Panc1 (cell line): ENCODE measurements at regions not wholly inside any gene's neighbourhood (a gene's known extent, or its start where the extent isn't known, plus 50 kb on each side); places are given as distances from the start of the nearest gene placed in this dataset.

Experiments used
- ATAC-seq: fragments of 200-7000 bp; cut with Tn5 transposase; 2 replicates; pipeline ENCODE4 v1.9.1; 2020; ENCODE audit warnings: mild to moderate bottlenecking, moderate library complexity
- BruUV-seq: library from RNA; stranded (reverse); fragments of 400-500 nt; replicated peaks from 2 replicates; lab custom pipeline; 2021; lab: Mats Ljungman, UMichigan
- CTCF ChIA-PET: fragments of 300-600 bp; sonication (Branson Sonifier 250); formaldehyde crosslinking; loops from one replicate; lab custom pipeline; 2022; ENCODE audit warnings: antibody characterized with exemption; lab: Charles Lee
- POLR2A ChIA-PET: fragments of 300-600 bp; sonication (Branson Sonifier 250); formaldehyde crosslinking; loops from one replicate; lab custom pipeline; 2022; ENCODE audit warnings: antibody characterized with exemption; lab: Charles Lee
- DNase-seq: peaks from one replicate; pipeline ENCODE4 v3.0.0-alpha.2; 2010; ENCODE audit warnings: low read depth, low spot score
- H3K27ac ChIP-seq: 2 replicates; pipeline ENCODE4 v1.5.1; 2011; ENCODE audit warnings: mild to moderate bottlenecking, low read length, inconsistent platforms
- H3K27me3 ChIP-seq: fragments of 200-500 bp; sonication (Bioruptor generic); 2 replicates; pipeline ENCODE4 v1.6.0; 2014; ENCODE audit warnings: low read length, inconsistent platforms; ENCODE audit not compliant: control insufficient read depth, insufficient read depth
- H3K36me3 ChIP-seq: fragments of 200-500 bp; sonication (Bioruptor generic); 2 replicates; pipeline ENCODE4 v1.5.1; 2014; ENCODE audit warnings: inconsistent platforms, mild to moderate bottlenecking, low read length, moderate library complexity; ENCODE audit not compliant: control insufficient read depth, insufficient read depth
- H3K4me1 ChIP-seq: 2 replicates; pipeline ENCODE4 v1.5.1; 2011; ENCODE audit warnings: inconsistent platforms, mild to moderate bottlenecking, low read length, moderate library complexity; ENCODE audit not compliant: control insufficient read depth, insufficient read depth
- H3K4me3 ChIP-seq, 2 experiments: 2 replicates each; pipeline ENCODE4 v1.5.1; 2011 to 2012; ENCODE audit warnings: low read depth in 2 of 2, low read length in 2 of 2, mild to moderate bottlenecking in 2 of 2, inconsistent platforms in 1 of 2, moderate library complexity in 1 of 2
- H3K9me3 ChIP-seq: fragments of 200-500 bp; sonication (Bioruptor generic); 2 replicates; pipeline ENCODE4 v1.5.1; 2014; ENCODE audit warnings: low read depth, mild to moderate bottlenecking, inconsistent platforms, low read length, moderate library complexity; ENCODE audit not compliant: control insufficient read depth, insufficient read depth
- POLR2AphosphoS5 ChIP-seq: IDR thresholded peaks from 2 replicates; pipeline ENCODE4 v1.6.1; 2012; ENCODE audit warnings: mild to moderate bottlenecking, low read depth, low read length, moderate library complexity
- SIN3A ChIP-seq: IDR thresholded peaks from 2 replicates; pipeline ENCODE4 v1.6.1; 2012; ENCODE audit warnings: low read depth, mild to moderate bottlenecking, low read length, moderate library complexity, borderline replicate concordance; ENCODE audit not compliant: insufficient read depth
- TCF7L2 ChIP-seq: IDR thresholded peaks from 2 replicates; pipeline ENCODE4 v1.6.1; 2011; ENCODE audit warnings: mild to moderate bottlenecking, low read depth, low read length, inconsistent platforms
- in situ Hi-C: cut with HindIII; loops from 2 replicates; pipeline ENCODE4 v1.10.0; 2016; ENCODE audit warnings: low sequenced_read_pairs, low pct_unique_long_range_greater_than_20kb
- intact Hi-C: fragments of 100-400 bp; cut with micrococcal nuclease; formaldehyde crosslinking; loops from one replicate; pipeline ENCODE4 v1.10.0; 2022; ENCODE audit not compliant: unreplicated experiment
- TF ChIP-seq, protein P1 (sequence below), 2 experiments: IDR thresholded peaks; 2 replicates each; pipeline ENCODE4 v1.6.1; 2011 to 2012; ENCODE audit warnings: low read depth in 2 of 2, control low read depth in 1 of 2, low read length in 1 of 2, mild to moderate bottlenecking in 1 of 2, moderate library complexity in 1 of 2; ENCODE audit not compliant: insufficient read depth in 1 of 2
- TF ChIP-seq, protein P2 (sequence below): fragments of 450-650 bp; IDR thresholded peaks from 2 replicates; pipeline ENCODE4 v1.5.1; 2017; ENCODE audit warnings: mild to moderate bottlenecking

DNA sequence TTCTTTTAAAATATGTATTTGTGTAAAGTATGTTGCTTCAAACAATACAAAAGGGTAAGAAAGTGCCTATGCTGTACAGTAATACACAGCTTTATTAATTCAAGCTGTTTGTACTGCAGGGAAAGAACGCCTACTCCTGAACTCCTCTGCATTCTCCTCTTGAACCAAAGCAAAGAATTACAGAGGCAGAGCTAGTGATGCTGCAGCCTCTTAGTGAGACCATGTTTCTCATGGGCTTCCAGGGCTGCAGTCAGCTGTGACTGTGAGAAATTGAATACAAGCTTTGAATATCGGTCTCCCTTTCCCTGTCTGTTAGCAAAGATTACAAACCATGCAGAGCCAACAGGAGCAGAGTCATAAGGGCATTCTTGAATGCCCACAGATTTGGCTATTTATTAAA lies 248.5 kb downstream of the SLITRK1 start:
- no peaks in the 10 kb centered on the region for H3K4me1 ChIP-seq
- ChIA-PET CTCF (no interaction called here), POLR2A (no interaction called here)
- BruUV-seq = no TSS peak
- H3K27me3 ChIP-seq = no peaks in the 10 kb centered on the region
- in situ Hi-C loops = no loop called here
- intact Hi-C loops = no loop called here
- TF ChIP-seq, protein P1, sequence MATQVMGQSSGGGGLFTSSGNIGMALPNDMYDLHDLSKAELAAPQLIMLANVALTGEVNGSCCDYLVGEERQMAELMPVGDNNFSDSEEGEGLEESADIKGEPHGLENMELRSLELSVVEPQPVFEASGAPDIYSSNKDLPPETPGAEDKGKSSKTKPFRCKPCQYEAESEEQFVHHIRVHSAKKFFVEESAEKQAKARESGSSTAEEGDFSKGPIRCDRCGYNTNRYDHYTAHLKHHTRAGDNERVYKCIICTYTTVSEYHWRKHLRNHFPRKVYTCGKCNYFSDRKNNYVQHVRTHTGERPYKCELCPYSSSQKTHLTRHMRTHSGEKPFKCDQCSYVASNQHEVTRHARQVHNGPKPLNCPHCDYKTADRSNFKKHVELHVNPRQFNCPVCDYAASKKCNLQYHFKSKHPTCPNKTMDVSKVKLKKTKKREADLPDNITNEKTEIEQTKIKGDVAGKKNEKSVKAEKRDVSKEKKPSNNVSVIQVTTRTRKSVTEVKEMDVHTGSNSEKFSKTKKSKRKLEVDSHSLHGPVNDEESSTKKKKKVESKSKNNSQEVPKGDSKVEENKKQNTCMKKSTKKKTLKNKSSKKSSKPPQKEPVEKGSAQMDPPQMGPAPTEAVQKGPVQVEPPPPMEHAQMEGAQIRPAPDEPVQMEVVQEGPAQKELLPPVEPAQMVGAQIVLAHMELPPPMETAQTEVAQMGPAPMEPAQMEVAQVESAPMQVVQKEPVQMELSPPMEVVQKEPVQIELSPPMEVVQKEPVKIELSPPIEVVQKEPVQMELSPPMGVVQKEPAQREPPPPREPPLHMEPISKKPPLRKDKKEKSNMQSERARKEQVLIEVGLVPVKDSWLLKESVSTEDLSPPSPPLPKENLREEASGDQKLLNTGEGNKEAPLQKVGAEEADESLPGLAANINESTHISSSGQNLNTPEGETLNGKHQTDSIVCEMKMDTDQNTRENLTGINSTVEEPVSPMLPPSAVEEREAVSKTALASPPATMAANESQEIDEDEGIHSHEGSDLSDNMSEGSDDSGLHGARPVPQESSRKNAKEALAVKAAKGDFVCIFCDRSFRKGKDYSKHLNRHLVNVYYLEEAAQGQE (IDR thresholded peaks at IDR 0.05; ENCODE audit: insufficient read depth in 1 of 2, low read depth in 2 of 2, low read length in 1 of 2) = no peak
- no peak for TF ChIP-seq TCF7L2
- no peak for TF ChIP-seq POLR2AphosphoS5
- TF ChIP-seq, protein P2, sequence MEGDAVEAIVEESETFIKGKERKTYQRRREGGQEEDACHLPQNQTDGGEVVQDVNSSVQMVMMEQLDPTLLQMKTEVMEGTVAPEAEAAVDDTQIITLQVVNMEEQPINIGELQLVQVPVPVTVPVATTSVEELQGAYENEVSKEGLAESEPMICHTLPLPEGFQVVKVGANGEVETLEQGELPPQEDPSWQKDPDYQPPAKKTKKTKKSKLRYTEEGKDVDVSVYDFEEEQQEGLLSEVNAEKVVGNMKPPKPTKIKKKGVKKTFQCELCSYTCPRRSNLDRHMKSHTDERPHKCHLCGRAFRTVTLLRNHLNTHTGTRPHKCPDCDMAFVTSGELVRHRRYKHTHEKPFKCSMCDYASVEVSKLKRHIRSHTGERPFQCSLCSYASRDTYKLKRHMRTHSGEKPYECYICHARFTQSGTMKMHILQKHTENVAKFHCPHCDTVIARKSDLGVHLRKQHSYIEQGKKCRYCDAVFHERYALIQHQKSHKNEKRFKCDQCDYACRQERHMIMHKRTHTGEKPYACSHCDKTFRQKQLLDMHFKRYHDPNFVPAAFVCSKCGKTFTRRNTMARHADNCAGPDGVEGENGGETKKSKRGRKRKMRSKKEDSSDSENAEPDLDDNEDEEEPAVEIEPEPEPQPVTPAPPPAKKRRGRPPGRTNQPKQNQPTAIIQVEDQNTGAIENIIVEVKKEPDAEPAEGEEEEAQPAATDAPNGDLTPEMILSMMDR = no peak
- no peak for TF ChIP-seq SIN3A
- no peak overlapping the region for H3K27ac ChIP-seq
- no peak for DNase-seq
- no peak overlapping the region for H3K4me3 ChIP-seq
- H3K9me3 ChIP-seq = no peaks in the 10 kb centered on the region
- H3K36me3 ChIP-seq = no peaks in the 10 kb centered on the region
- ATAC-seq = no peak

DNA sequence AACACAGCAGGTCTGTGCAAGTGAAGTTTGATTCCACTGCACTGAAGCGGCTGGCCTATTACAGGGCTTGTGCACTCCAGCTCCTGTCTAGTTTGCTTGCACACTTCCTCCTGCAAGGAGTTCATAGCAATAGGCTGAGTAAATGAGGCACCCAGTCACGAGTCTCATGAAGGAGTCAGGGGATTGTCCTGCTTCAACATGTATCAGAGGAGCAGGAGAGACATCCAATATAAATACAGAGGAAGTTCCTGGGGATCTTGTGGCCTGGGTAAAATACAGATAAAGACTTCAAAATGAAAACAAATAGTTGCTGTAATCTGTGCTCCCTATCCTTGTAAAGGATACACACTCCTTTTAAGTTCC lies 259.9 kb downstream of the SLITRK1 start:
- TF ChIP-seq POLR2AphosphoS5 = no peak
- no peak for TF ChIP-seq SIN3A
- TF ChIP-seq TCF7L2 = no peak
- TF ChIP-seq, protein P1 (IDR thresholded peaks at IDR 0.05; ENCODE audit: insufficient read depth in 1 of 2, low read depth in 2 of 2, low read length in 1 of 2) = no peak
- TF ChIP-seq, protein P2 = no peak
- no peak for ATAC-seq

More for the DNA sequence above, 259.9 kb downstream of the SLITRK1 start:
- intact Hi-C loops (no loop called here), in situ Hi-C loops (no loop called here)
- BruUV-seq = no TSS peak
- H3K4me3 ChIP-seq = no peak overlapping the region
- no peak for DNase-seq
- CTCF ChIA-PET = no interaction called here
- no peak overlapping the region for H3K27ac ChIP-seq
- H3K9me3 ChIP-seq = no peaks in the 10 kb centered on the region
- H3K36me3 ChIP-seq = no peaks in the 10 kb centered on the region
- no peaks in the 10 kb centered on the region for H3K4me1 ChIP-seq
- POLR2A ChIA-PET = no interaction called here
- no peaks in the 10 kb centered on the region for H3K27me3 ChIP-seq
